Endothelial cell of umbilical vein (primary cell): ENCODE measurements at regions not wholly inside any gene's neighbourhood (a gene's known extent, or its start where the extent isn't known, plus 50 kb on each side); places are given as distances from the start of the nearest gene placed in this dataset.

Source experiments
- BruUV-seq: library from RNA; stranded (reverse); fragments of 400-500 nt; replicated peaks from 2 replicates; lab custom pipeline; 2021; lab: Mats Ljungman, UMichigan
- CTCF ChIA-PET: fragments of 300-600, 350-600 bp; sonication (Branson Sonifier 250); formaldehyde crosslinking; loops from one replicate; lab custom pipeline; 2021; ENCODE audit warnings: antibody characterized with exemption, inconsistent platforms; lab: Charles Lee
- POLR2A ChIA-PET: fragments of 300-600, 350-600 bp; sonication (Branson Sonifier 250); formaldehyde crosslinking; loops from one replicate; lab custom pipeline; 2021; ENCODE audit warnings: antibody characterized with exemption, inconsistent platforms; lab: Charles Lee
- DNase-seq: peaks from one replicate; pipeline ENCODE4 v3.0.0-alpha.2; 2011; ENCODE audit warnings: low read depth, low spot score
- FAIRE-seq: peaks from 2 replicates; lab custom pipeline; 2011; peaks lifted over from hg19 to GRCh38; lab: Jason Lieb, UNC
- H2AFZ ChIP-seq: 2 replicates; pipeline ENCODE4 v1.6.0; 2012; ENCODE audit warnings: low read depth, low read length, control low read depth, inconsistent platforms
- H3K27ac ChIP-seq: 2 replicates; pipeline ENCODE4 v1.5.1; 2011; ENCODE audit warnings: low read depth, mild to moderate bottlenecking, control low read depth, low read length, moderate library complexity; ENCODE audit not compliant: insufficient read depth
- H3K27me3 ChIP-seq, 2 experiments: 2 replicates each; pipeline versions ENCODE4 v1.6.0 to v1.6.1; 2011; ENCODE audit warnings: low read length in 2 of 2, mixed read lengths in 1 of 2; ENCODE audit not compliant: control insufficient read depth in 2 of 2, insufficient read depth in 2 of 2
- H3K36me3 ChIP-seq, 2 experiments: 2 replicates in 1 of 2; 3 replicates in 1 of 2; pipeline ENCODE4 v1.5.1; 2011; ENCODE audit warnings: low read length in 2 of 2, mild to moderate bottlenecking in 1 of 2, moderate library complexity in 1 of 2; ENCODE audit not compliant: control insufficient read depth in 2 of 2, insufficient read depth in 2 of 2; ENCODE audit errors: extremely low read depth in 1 of 2
- H3K4me1 ChIP-seq: 3 replicates; pipeline ENCODE4 v1.5.1; 2011; ENCODE audit warnings: mild to moderate bottlenecking, low read length; ENCODE audit not compliant: control insufficient read depth, insufficient read depth; ENCODE audit errors: extremely low read depth
- H3K4me2 ChIP-seq: 2 replicates; pipeline ENCODE4 v1.6.1; 2011; ENCODE audit warnings: low read length, control low read depth, mixed read lengths; ENCODE audit not compliant: insufficient read depth
- H3K4me3 ChIP-seq, 3 experiments: fragments of 200-600 bp in 1 of 3; sonication (generic), shearing (Covaris generic) in 1 of 3; replicated peaks in 1 of 3; 2 replicates each; pipeline ENCODE4 v1.5.1; 2011 to 2016; ENCODE audit warnings: control low read depth in 3 of 3, low read length in 3 of 3, mild to moderate bottlenecking in 2 of 3, inconsistent platforms in 1 of 3, low read depth in 1 of 3, moderate library complexity in 1 of 3; ENCODE audit not compliant: insufficient read depth in 1 of 3
- H3K79me2 ChIP-seq: 2 replicates; pipeline ENCODE4 v1.6.0; 2012; ENCODE audit warnings: low read length, inconsistent platforms; ENCODE audit not compliant: control insufficient read depth, insufficient read depth
- H3K9ac ChIP-seq: replicated peaks from 2 replicates; pipeline ENCODE3; 2011; ENCODE audit warnings: low read length, control low read depth; ENCODE audit not compliant: insufficient read depth; ENCODE audit errors: extremely low read depth
- H3K9me1 ChIP-seq: replicated peaks from 3 replicates; pipeline ENCODE4 v1.6.0; 2011; ENCODE audit warnings: mild to moderate bottlenecking, low read length; ENCODE audit not compliant: control insufficient read depth, insufficient read depth; ENCODE audit errors: extremely low read depth
- H3K9me3 ChIP-seq: replicated peaks from 2 replicates; pipeline ENCODE4 v1.5.1; 2012; ENCODE audit warnings: low read length, inconsistent platforms; ENCODE audit not compliant: control insufficient read depth, insufficient read depth
- H4K20me1 ChIP-seq: replicated peaks from 2 replicates; pipeline ENCODE3; 2011; ENCODE audit warnings: mild to moderate bottlenecking, low read length; ENCODE audit not compliant: control insufficient read depth, insufficient read depth; ENCODE audit errors: extremely low read depth
- CTCF ChIP-seq, 2 donors: IDR thresholded peaks; 1 replicate in 1 of 2; 2 replicates in 1 of 2; pipeline ENCODE4 v1.5.1; 2011; ENCODE audit warnings: low read length in 2 of 2, mild to moderate bottlenecking in 2 of 2, moderate library complexity in 2 of 2, control low read depth in 1 of 2, inconsistent platforms in 1 of 2, low read depth in 1 of 2; ENCODE audit not compliant: insufficient read depth in 1 of 2; ENCODE audit errors: extremely low read depth in 1 of 2
- EZH2 ChIP-seq: IDR thresholded peaks from 2 replicates; pipeline ENCODE4 v1.6.1; 2012; ENCODE audit warnings: borderline replicate concordance, low read depth, mild to moderate bottlenecking, moderate library complexity, low read length, inconsistent platforms; ENCODE audit not compliant: severe bottlenecking
- FOS ChIP-seq: IDR thresholded peaks from 2 replicates; pipeline ENCODE4 v1.6.1; 2011; ENCODE audit warnings: mild to moderate bottlenecking, low read length, moderate library complexity, borderline replicate concordance; ENCODE audit not compliant: insufficient read depth
- GATA2 ChIP-seq: IDR thresholded peaks from 2 replicates; pipeline ENCODE4 v1.7.0; 2011; ENCODE audit warnings: low read depth, mild to moderate bottlenecking, moderate library complexity, mixed read lengths, low read length; ENCODE audit not compliant: insufficient read length, insufficient read depth
- JUN ChIP-seq: IDR thresholded peaks from 2 replicates; pipeline ENCODE4 v1.6.1; 2011; ENCODE audit warnings: borderline replicate concordance, low read depth; ENCODE audit not compliant: insufficient read length, insufficient read depth
- MAX ChIP-seq: IDR thresholded peaks from 2 replicates; pipeline ENCODE4 v1.6.1; 2011; ENCODE audit not compliant: insufficient read depth, insufficient read length
- MYC ChIP-seq: IDR thresholded peaks from one replicate; pipeline ENCODE4 v1.6.1; 2011; ENCODE audit warnings: mild to moderate bottlenecking, low read depth, low read length
- POLR2A ChIP-seq: IDR thresholded peaks from 2 replicates; pipeline ENCODE4 v1.6.1; 2012; ENCODE audit warnings: low read depth, mild to moderate bottlenecking, control low read depth, low read length
- POLR2AphosphoS5 ChIP-seq: IDR thresholded peaks from 2 replicates; pipeline ENCODE4 v1.6.1; 2012; ENCODE audit warnings: low read depth, mild to moderate bottlenecking, control low read depth, low read length, moderate library complexity; ENCODE audit not compliant: insufficient read depth
- dilution Hi-C: fragments of 300-500 bp; cut with MboI; formaldehyde crosslinking; loops from one replicate; pipeline ENCODE4 v1.15.0; 2019; ENCODE audit warnings: low sequenced_read_pairs; ENCODE audit not compliant: extremely low pct_ligation_motif_present
- intact Hi-C: fragments of 100-400 bp; cut with micrococcal nuclease; formaldehyde crosslinking; loops from one replicate; pipeline ENCODE4 v1.10.0; 2022

- Histone ChIP-seq H3K4me2 (no peak overlapping the region), H3K27me3 (no peaks in the 10 kb centered on the region), H4K20me1 (no peaks in the 10 kb centered on the region), H3K4me1 (no peaks in the 10 kb centered on the region), H2AFZ (no peak overlapping the region), H3K9ac (no peak overlapping the region), H3K9me1 (no peaks in the 10 kb centered on the region), H3K36me3 (no peaks in the 10 kb centered on the region), H3K79me2 (no peaks in the 10 kb centered on the region), H3K4me3 (no peak overlapping the region), H3K9me3 (no peaks in the 10 kb centered on the region), H3K27ac (no peak overlapping the region)
- no TSS peak for BruUV-seq
- FAIRE-seq (no peak), DNase-seq (no peak)
- dilution Hi-C loops = no loop called here
- TF ChIP-seq POLR2A = no peak
- ChIA-PET CTCF (no interaction called here), POLR2A (no interaction called here)
- intact Hi-C loops = no loop called here
Measured at GRCh38 chr3:110905121-110905520, 166.5 kb upstream of the NECTIN3 start.

- ChIA-PET CTCF (no interaction called here), POLR2A (no interaction called here)
- Histone ChIP-seq H3K9ac (no peak overlapping the region), H3K36me3 (no peaks in the 10 kb centered on the region), H3K79me2 (no peaks in the 10 kb centered on the region), H3K9me1 (no peaks in the 10 kb centered on the region), H2AFZ (no peak overlapping the region), H3K4me2 (no peak overlapping the region), H4K20me1 (no peaks in the 10 kb centered on the region), H3K4me1 (no peaks in the 10 kb centered on the region), H3K27ac (no peak overlapping the region), H3K4me3 (no peak overlapping the region), H3K9me3 (no peaks in the 10 kb centered on the region), H3K27me3 (no peaks in the 10 kb centered on the region)
- BruUV-seq = no TSS peak
- DNase-seq (no peak), FAIRE-seq (no peak)
- dilution Hi-C loops (no loop called here), intact Hi-C loops (no loop called here)
- TF ChIP-seq EZH2 (no peak), FOS (no peak), JUN (no peak), POLR2A (no peak), GATA2 (no peak), MAX (no peak), MYC (no peak), CTCF (IDR thresholded peaks at IDR 0.05; ENCODE audit: extremely low read depth in 1 of 2, insufficient read depth in 1 of 2, low read depth in 1 of 2, low read length in 2 of 2) (no peak), POLR2AphosphoS5 (no peak)
Measured at GRCh38 chr3:110909839-110910238, 161.8 kb upstream of the NECTIN3 start.
